ENCODE measurements at regions not wholly inside any gene's neighbourhood (a gene's known extent, or its start where the extent isn't known, plus 50 kb on each side); places are given as distances from the start of the nearest gene placed in this dataset.
A peak's percentile ranks its signal among the peaks of the same experiment; 100 is the strongest.

DNA sequence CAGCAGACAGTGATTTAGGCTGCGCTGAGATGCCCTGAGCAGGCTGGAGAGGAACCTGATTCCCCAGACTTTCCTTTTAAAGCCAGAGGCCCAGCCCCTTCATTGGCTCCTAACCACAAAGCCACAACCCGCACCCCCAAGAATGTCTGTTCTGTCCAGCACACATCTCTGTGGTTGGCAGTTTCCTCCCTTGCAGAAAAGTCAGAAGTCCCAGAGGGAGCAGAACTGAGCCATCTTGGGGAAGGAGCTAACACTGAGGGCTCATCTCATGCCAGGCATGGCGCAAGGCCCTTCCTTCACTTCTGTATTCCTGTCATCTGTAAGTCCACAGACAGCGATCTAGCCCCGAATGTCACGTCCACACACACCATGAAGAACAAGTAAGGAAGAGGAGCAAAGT is 97.1 kb upstream of the SYT13 start:
- WGBS, 5 donors = 13 to 31% (median 28%) methylated on average over 6 of the region's 6 CpGs
- H3K36me3 ChIP-seq = no peaks in the 10 kb centered on the region
- peak; percentile 32 for DNase-seq
- no peak overlapping the region for H3K4me3 ChIP-seq
- H3K9me3 ChIP-seq = no peaks in the 10 kb centered on the region
- no peak overlapping the region for H3K27ac ChIP-seq
- no peak for TF ChIP-seq POLR2AphosphoS5 (IDR thresholded peaks at IDR 0.05)
- TF ChIP-seq, protein P1, sequence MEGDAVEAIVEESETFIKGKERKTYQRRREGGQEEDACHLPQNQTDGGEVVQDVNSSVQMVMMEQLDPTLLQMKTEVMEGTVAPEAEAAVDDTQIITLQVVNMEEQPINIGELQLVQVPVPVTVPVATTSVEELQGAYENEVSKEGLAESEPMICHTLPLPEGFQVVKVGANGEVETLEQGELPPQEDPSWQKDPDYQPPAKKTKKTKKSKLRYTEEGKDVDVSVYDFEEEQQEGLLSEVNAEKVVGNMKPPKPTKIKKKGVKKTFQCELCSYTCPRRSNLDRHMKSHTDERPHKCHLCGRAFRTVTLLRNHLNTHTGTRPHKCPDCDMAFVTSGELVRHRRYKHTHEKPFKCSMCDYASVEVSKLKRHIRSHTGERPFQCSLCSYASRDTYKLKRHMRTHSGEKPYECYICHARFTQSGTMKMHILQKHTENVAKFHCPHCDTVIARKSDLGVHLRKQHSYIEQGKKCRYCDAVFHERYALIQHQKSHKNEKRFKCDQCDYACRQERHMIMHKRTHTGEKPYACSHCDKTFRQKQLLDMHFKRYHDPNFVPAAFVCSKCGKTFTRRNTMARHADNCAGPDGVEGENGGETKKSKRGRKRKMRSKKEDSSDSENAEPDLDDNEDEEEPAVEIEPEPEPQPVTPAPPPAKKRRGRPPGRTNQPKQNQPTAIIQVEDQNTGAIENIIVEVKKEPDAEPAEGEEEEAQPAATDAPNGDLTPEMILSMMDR (IDR thresholded peaks at IDR 0.05 in 8 of 11, conservative IDR thresholded peaks at IDR 0.05 in 3 of 11) = no peak
- TF ChIP-seq POLR2A (IDR thresholded peaks at IDR 0.05) = no peak
- H3K27me3 ChIP-seq (replicated peaks in 1 of 7) = peaks cover 0 to 79% (median 0%) of the 10 kb centered on the region in 7 donors
- no peaks in the 10 kb centered on the region for H3K4me1 ChIP-seq
- intact Hi-C loops (cut with DNase I; ENCODE audit: low total_unique reads) = no loop called here

DNA sequence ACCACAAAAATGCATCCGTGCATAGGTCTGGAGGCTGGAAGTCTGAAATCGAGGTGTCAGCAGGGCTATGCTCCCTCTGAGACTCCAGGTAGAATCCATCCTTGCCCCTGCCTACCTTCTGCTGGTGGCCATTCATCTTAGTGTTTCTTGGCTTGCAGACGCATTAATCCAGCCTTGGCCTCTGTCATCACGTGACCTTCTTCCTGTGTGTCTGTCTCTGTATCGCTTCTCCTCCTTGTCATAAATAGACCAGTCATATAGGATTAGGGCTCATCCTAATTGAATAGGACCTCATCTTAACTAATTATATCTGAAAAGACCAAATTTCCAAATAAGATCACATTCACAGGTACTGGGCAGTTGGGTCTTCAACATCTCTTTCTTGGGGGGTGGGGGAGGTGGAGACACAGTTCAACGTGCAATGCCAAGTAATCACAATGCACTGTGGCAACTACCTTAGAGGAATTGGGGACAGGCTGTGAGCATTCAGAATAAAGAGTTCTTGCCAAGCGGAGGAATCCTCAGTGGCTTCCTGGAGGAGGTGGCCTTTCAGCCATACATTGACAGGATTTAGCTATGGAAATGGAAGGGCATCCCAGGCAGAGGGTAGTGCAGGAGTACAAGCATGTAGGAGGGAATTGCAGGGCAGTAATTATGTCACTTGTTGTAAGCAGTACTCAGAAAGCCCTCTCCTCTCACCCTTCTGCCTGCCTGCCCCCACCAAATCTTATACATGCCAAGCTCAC is 96.2 kb upstream of the SYT13 start:
- WGBS, 5 donors = 61 to 65% (median 62%) methylated on average over 7 of the region's 7 CpGs
- Histone ChIP-seq H3K36me3 (no peaks in the 10 kb centered on the region), H3K27me3 (replicated peaks in 1 of 7) (peaks cover 0 to 71% (median 0%) of the 10 kb centered on the region in 7 donors), H3K9me3 (no peaks in the 10 kb centered on the region), H3K4me3 (no peak overlapping the region), H3K4me1 (no peaks in the 10 kb centered on the region), H3K27ac (no peak overlapping the region)
- DNase-seq = no peak
- intact Hi-C loops (cut with DNase I; ENCODE audit: low total_unique reads) = no loop called here
- TF ChIP-seq, protein P1 (IDR thresholded peaks at IDR 0.05 in 8 of 11, conservative IDR thresholded peaks at IDR 0.05 in 3 of 11) = no peak
- TF ChIP-seq POLR2A (IDR thresholded peaks at IDR 0.05) (no peak), POLR2AphosphoS5 (IDR thresholded peaks at IDR 0.05) (no peak)

DNA sequence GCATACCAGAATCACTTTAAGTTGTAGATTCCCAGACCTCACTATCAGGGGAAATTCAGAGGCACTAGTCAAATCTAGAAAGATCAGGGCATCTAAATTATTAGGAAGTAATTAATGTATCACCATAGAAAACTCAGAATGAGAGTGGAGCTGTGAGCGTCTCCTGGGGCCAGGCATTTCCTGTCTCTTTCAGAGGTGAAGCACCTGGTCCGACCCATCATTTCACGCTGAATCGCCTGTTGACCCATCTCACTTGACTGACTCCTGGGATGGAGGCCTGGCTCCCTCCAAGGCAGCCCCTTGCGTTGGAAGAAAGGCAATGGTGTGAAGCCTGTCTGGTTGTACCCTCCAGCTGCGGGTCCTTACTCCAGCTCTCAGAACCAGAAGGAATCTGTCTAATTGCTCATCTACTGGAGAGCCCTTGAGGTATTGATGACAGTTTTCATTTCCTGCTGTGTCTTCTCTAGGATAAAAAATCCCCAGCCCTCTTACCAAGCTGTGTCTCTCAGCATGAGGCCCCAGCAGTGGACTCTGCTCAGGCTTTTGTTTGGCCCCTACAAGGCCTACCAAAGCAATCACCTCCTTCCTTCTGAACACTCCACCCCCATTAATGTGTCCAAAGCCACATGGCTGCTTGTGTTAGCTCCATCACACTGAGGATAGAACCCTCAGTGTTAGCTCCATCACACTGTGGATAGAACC is 93.2 kb upstream of the SYT13 start:
- Histone ChIP-seq H3K27me3 (replicated peaks in 1 of 7) (peaks cover 0 to 44% (median 0%) of the 10 kb centered on the region in 7 donors), H3K4me3 (no peak overlapping the region), H3K9me3 (no peaks in the 10 kb centered on the region), H3K27ac (no peak overlapping the region), H3K4me1 (no peaks in the 10 kb centered on the region), H3K36me3 (no peaks in the 10 kb centered on the region)
- 71 to 87% (median 76%) methylated on average over 6 of the region's 6 CpGs for WGBS, 5 donors
- TF ChIP-seq POLR2A (IDR thresholded peaks at IDR 0.05) = no peak
- TF ChIP-seq, protein P1 (IDR thresholded peaks at IDR 0.05 in 8 of 11, conservative IDR thresholded peaks at IDR 0.05 in 3 of 11) = no peak
- no peak for TF ChIP-seq POLR2AphosphoS5 (IDR thresholded peaks at IDR 0.05)
- peak; percentile 25 for DNase-seq
- intact Hi-C loops (cut with DNase I; ENCODE audit: low total_unique reads) = no loop called here

DNA sequence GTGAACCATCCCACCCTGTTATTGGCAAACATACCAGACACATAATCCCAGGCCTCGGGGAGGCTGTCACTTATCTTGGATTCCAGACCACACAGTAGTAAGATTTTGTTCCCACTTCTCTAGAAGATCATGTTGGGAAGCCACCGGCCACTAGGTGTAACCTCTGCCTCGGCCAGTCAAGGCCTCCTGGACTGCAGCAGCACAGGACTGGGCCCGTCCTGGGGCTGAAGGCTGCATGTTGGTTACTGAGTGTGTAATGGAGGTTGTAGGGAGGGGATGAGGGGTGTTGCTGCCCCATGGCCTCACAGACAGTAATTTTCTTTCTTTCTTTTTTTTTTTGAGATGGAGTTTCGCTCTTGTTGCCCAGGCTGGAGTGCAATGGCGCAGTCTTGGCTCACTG is 92.4 kb upstream of the SYT13 start:
- no peak for DNase-seq
- Histone ChIP-seq H3K4me3 (no peak overlapping the region), H3K9me3 (no peaks in the 10 kb centered on the region), H3K27me3 (replicated peaks in 1 of 7) (peaks cover 0 to 38% (median 0%) of the 10 kb centered on the region in 7 donors), H3K4me1 (no peaks in the 10 kb centered on the region), H3K36me3 (no peaks in the 10 kb centered on the region), H3K27ac (no peak overlapping the region)
- 84 to 95% (median 91%) methylated on average over 6 of the region's 6 CpGs for WGBS, 5 donors
- TF ChIP-seq POLR2A (IDR thresholded peaks at IDR 0.05) (no peak), POLR2AphosphoS5 (IDR thresholded peaks at IDR 0.05) (no peak)
- TF ChIP-seq, protein P1 (IDR thresholded peaks at IDR 0.05 in 8 of 11, conservative IDR thresholded peaks at IDR 0.05 in 3 of 11) = no peak
- intact Hi-C loops (cut with DNase I; ENCODE audit: low total_unique reads) = no loop called here
